GM18909 (cell line): ENCODE measurements at regions not wholly inside any gene's neighbourhood (a gene's known extent, or its start where the extent isn't known, plus 50 kb on each side); places are given as distances from the start of the nearest gene placed in this dataset.
A peak's percentile ranks its signal among the peaks of the same experiment; 100 is the strongest.

ENCODE experiments used
- ATAC-seq: cut with Tn5 transposase; IDR thresholded peaks from one replicate; pipeline ENCODE4 v1.9.1; 2021; ENCODE audit warnings: mild to moderate bottlenecking; ENCODE audit not compliant: unreplicated experiment, poor library complexity

DNA sequence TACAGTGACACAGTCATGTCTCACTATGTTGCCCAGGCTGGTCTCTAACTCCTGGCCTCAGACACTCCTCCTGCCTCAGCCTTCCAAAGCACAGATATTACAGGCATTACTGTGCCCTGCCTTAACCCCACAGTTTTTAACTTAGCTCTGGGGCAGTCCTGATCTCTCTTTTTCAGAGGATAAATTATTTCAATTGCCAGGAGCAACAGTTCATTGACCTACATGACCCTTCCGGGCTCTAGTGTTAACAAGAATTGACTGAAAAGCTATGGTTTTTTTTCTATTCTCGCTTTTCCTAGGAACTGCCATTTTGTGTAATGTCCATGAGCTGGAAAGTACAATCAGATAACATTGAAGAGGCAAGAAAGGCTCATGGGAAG, 92.8 kb downstream of the HNRNPLL start:
- ATAC-seq = no peak

GRCh38 chr2:38509314-38509946, 93.3 kb downstream of the HNRNPLL start:
- ATAC-seq = no peak

GRCh38 chr2:38508311-38509039, 94.3 kb downstream of the HNRNPLL start:
- ATAC-seq = peak; percentile 70

- no peak for ATAC-seq
Observed at GRCh38 chr2:38507712-38508111, 95.0 kb downstream of the HNRNPLL start.

DNA sequence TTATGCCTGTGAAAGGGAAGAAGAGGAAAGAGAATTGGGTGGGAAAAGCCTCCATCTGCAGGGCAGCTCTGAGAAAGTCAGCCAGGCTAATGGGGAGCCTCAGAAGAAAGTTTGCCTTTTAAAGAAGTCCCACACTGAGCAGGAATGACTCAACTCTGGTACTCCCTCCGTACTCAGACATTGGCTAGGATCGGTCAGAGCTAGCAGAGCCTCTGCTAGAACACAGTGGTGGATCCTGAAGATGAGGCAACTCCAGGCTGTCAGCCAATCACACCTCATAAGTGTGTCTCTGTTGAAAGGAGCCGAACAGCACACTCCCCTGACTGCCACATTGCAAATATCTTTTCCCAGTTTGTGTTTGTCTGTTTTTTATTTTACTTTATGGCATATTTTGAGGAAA, 96.9 kb downstream of the HNRNPLL start:
- no peak for ATAC-seq

GRCh38 chr2:38504169-38504568, 98.6 kb downstream of the HNRNPLL start:
- no peak for ATAC-seq

DNA sequence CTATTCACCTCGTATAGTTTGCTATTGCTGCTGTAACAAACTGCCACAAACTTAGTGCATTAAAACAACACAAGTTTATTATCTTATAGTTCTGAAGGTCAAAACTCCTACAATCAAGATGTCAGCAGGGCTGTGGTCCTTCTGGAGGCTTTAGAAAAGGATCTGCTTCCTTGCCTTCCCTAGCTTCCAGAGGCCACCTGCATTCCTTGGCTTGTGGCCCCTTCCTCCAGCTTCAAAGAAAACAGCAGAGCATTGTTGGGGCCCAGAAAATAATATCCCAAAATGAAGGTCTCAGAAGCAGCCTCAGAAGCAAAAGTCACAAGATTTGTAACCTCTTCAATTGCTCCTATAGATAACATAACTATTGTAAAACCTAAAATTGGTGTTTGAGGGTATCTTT, 100.6 kb downstream of the HNRNPLL start:
- no peak for ATAC-seq

DNA sequence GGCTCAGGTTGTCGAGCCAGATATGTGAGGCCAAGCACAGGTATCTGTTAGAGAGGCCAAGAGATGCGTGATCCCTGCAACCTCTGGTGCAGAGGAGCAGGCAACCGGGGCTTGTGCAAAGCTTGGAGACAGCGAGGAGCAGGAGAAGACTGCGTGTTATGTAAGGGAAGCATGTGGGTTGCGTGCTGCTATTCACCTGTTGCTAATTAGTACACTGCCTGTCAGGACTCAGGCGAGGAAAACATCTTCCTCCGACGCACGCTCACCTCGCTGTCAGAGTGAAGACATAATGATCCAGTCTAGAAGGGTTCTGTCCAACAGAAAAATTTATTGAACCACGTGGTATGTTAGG, 102.5 kb downstream of the HNRNPLL start:
- no peak for ATAC-seq

- ATAC-seq = no peak
Observed at GRCh38 chr2:38499548-38500282, 103.0 kb downstream of the HNRNPLL start.

GRCh38 chr2:38498045-38498481, 104.7 kb downstream of the HNRNPLL start:
- peak; percentile 61 for ATAC-seq

- ATAC-seq = no peak
Observed at GRCh38 chr2:38497670-38498037, 105.1 kb downstream of the HNRNPLL start.

DNA sequence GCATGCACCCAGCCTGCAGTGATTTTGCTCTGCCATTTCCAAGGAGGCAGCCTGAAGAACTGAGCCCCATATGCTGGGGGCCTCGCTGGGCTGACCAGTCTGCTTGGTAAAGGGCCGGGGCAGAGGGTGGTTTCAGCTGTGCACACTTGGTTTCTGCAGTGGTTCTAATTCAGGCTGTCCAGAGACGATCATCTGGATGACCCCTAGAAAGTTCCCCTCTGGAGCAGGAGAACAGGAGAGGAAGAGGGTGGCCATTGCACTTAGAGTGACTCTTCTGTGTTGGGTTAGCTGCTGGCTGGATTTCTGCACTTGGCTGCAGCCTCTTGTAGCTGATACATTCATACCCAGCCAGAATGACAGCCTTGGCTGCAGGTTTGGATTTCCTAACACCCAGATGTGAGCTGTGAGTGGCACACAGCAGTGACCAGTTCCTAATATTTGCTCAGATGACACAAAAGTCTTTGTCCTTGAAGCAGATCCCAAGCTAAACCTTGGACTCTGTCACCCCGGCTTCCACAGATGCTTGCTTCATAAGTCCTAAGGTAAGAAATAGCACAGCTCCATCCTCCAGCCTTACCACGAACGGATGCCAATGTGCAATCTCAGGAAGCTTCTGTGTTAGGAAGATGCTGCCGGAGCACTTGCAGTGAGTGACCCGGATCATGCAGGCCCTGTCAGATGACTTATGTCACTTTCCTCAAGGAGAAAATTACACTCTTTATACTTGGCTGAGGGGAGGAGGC, 105.6 kb downstream of the HNRNPLL start:
- ATAC-seq = no peak

GRCh38 chr2:38495880-38496279, 106.8 kb downstream of the HNRNPLL start:
- no peak for ATAC-seq

GRCh38 chr2:38494394-38494793, 108.3 kb downstream of the HNRNPLL start:
- ATAC-seq = no peak

DNA sequence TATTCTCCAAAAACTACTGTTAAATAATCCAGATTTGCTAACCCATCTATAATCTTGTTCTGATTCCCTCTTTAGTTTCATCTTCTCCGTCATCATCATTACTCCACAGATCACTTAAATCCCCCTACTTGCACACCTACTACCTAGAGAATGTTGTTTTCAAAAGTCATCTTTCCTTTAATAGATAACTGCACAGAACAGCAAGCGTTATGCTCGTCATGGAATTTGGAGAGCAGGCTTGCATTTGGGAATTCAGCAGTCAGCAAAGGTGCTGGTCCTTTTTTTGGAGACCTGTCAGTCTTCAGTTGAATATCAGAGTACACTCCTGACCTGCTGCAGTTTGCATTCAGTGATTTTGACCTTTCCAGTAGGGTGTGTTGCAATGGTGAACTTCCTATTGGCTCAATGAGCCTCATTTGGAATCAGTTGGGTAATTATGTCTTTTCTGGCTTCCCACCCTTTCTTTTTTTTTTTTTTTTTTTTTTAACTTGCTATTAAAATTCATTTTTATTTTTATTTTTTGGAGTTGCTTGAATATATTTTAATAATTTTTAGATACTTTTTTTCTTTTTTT, 110.6 kb downstream of the HNRNPLL start:
- no peak for ATAC-seq

GRCh38 chr2:38491436-38491835, 111.3 kb downstream of the HNRNPLL start:
- no peak for ATAC-seq

DNA sequence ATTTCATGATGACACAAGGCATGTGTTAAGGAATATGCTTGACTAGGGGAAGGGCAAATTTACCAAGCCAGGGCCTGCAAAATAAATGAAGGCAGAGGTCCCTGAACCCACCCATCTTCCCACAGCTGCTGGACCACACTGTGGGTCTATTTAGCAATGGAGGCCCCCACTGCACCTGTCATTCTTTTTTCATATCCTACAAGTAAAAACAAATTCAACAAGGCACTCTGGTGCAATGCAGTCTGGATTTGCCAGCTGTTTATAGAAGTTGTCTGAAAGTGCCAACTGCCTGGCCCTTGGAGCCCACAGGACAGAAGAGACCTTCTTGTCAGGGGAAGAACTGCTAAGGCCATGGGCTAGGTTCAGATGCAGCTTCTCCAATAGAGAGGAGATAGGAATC, 112.8 kb upstream of the ATL2 start:
- ATAC-seq = no peak

DNA sequence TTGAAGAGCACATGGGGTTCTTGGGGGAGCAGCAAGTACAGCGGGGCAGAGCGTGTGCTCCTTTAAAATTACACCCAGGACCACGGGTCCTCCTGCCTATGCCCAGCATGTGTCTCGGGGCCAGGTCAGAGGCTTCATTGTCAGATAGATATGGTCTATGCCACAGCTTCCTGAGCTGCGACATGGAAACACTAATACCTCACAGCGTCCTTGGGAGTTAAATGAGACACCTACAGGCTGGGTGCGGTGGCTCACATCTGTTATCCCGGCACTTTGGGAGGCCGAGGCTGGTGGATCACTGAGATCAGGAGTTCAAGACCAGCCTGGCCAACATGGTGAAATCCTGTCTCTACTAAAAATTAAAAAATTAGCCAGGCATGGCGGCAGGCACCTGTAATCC, 110.8 kb upstream of the ATL2 start:
- ATAC-seq = no peak

DNA sequence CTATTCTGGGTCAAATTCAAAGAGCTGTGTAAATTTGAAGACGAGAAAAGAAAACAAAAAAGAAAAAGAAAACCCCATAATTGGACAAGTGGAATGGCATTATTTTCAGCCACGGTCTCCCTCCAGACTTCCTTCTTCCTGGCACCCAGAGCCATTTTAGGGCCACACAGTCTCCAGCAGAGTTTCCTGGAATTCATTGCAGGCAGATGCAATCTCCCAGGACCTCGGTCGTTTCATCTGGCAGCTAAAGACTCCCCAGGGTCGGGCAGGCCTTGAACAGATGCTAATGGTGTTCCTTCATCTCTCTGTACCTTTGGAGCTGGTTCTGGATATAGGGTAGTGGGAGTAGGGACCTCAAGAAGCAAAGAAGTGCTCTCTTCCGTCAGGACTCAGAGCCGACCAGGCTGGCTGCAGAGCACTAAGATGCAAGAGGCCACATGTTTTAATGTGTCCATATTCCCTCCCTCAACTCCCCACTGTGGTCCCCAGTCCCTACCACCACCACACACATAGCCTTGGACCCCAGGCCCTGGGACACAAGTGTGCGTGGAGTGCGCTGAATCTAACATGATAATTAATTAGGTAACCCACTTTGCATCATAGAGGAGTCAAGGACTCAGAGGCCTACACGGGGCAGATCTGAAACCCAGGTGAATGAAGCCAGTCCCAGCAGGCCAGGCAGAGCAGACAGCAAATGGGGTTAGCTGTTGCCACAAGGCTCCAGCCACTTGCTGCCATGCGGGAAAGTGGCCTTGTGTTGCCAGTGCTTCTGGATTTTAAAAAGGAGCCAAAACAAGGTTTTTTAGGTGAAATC, 109.3 kb upstream of the ATL2 start:
- ATAC-seq = no peak

GRCh38 chr2:38485734-38486133, 108.7 kb upstream of the ATL2 start:
- ATAC-seq = peak; percentile 82
